ENCODE measurements at regions not wholly inside any gene's neighbourhood (a gene's known extent, or its start where the extent isn't known, plus 50 kb on each side); places are given as distances from the start of the nearest gene placed in this dataset.

- Histone ChIP-seq H3K27ac (no peak overlapping the region), H3K4me3 (no peak overlapping the region), H3K9me3 (no peaks in the 10 kb centered on the region), H3K27me3 (no peaks in the 10 kb centered on the region), H3K36me3 (no peaks in the 10 kb centered on the region), H3K4me1 (no peaks in the 10 kb centered on the region)
- DNase-seq (ENCODE audit: low spot score in 2 of 2) = no peak
- 48% methylated on average over 3 of the region's 3 CpGs for WGBS
- TF ChIP-seq EP300 (IDR thresholded peaks at IDR 0.05) = no peak
- no peak for TF ChIP-seq POLR2AphosphoS5 (IDR thresholded peaks at IDR 0.05)
- no peak for TF ChIP-seq CTCF (IDR thresholded peaks at IDR 0.05)
- no peak for TF ChIP-seq POLR2A (IDR thresholded peaks at IDR 0.05)
These were observed 497.8 kb upstream of the ARID1B start for GRCh38 chr6:156279261-156279969.

- H3K27ac ChIP-seq = no peak overlapping the region
- no peak for DNase-seq (ENCODE audit: low spot score in 2 of 2)
- no peaks in the 10 kb centered on the region for H3K9me3 ChIP-seq
- H3K4me3 ChIP-seq = no peak overlapping the region
- TF ChIP-seq CTCF (IDR thresholded peaks at IDR 0.05) = no peak
- no peak for TF ChIP-seq POLR2AphosphoS5 (IDR thresholded peaks at IDR 0.05)
- no peak for TF ChIP-seq POLR2A (IDR thresholded peaks at IDR 0.05)
- no peak for TF ChIP-seq EP300 (IDR thresholded peaks at IDR 0.05)
- H3K36me3 ChIP-seq = no peaks in the 10 kb centered on the region
- no peaks in the 10 kb centered on the region for H3K4me1 ChIP-seq
- 90% methylated on average over 6 of the region's 6 CpGs for WGBS
- H3K27me3 ChIP-seq = no peaks in the 10 kb centered on the region
These were observed 504.0 kb upstream of the ARID1B start for GRCh38 chr6:156273065-156273711.

GRCh38 chr6:156269751-156270369 is 507.3 kb upstream of the ARID1B start:
- WGBS = 88% methylated on average over 8 of the region's 8 CpGs
- Histone ChIP-seq H3K4me1 (no peaks in the 10 kb centered on the region), H3K4me3 (no peak overlapping the region), H3K27ac (no peak overlapping the region), H3K36me3 (no peaks in the 10 kb centered on the region), H3K27me3 (no peaks in the 10 kb centered on the region), H3K9me3 (no peaks in the 10 kb centered on the region)
- no peak for TF ChIP-seq POLR2A (IDR thresholded peaks at IDR 0.05)
- TF ChIP-seq CTCF (IDR thresholded peaks at IDR 0.05) = no peak
- TF ChIP-seq POLR2AphosphoS5 (IDR thresholded peaks at IDR 0.05) = no peak
- no peak for DNase-seq (ENCODE audit: low spot score in 2 of 2)

- no peak for DNase-seq (ENCODE audit: low spot score in 2 of 2)
- Histone ChIP-seq H3K9me3 (no peaks in the 10 kb centered on the region), H3K27me3 (no peaks in the 10 kb centered on the region), H3K4me3 (no peak overlapping the region), H3K4me1 (no peaks in the 10 kb centered on the region), H3K36me3 (no peaks in the 10 kb centered on the region), H3K27ac (no peak overlapping the region)
- TF ChIP-seq POLR2AphosphoS5 (IDR thresholded peaks at IDR 0.05) = no peak
- no peak for TF ChIP-seq POLR2A (IDR thresholded peaks at IDR 0.05)
- TF ChIP-seq CTCF (IDR thresholded peaks at IDR 0.05) = no peak
- TF ChIP-seq EP300 (IDR thresholded peaks at IDR 0.05) = no peak
- WGBS = 81% methylated on average over 3 of the region's 3 CpGs
These were observed 508.3 kb upstream of the ARID1B start for GRCh38 chr6:156268849-156269248.

- Histone ChIP-seq H3K4me1 (peaks cover 3% of the 10 kb centered on the region), H3K4me3 (no peak overlapping the region), H3K27me3 (no peaks in the 10 kb centered on the region), H3K9me3 (no peaks in the 10 kb centered on the region), H3K36me3 (no peaks in the 10 kb centered on the region), H3K27ac (no peak overlapping the region)
- no peak for DNase-seq (ENCODE audit: low spot score in 2 of 2)
- no peak for TF ChIP-seq POLR2AphosphoS5 (IDR thresholded peaks at IDR 0.05)
- WGBS = 20% methylated on average over 3 of the region's 3 CpGs
These were observed 515.2 kb upstream of the ARID1B start for GRCh38 chr6:156262014-156262413.

Data from suprapubic skin (tissue), 4 donors.